ENCODE measurements at regions not wholly inside any gene's neighbourhood (a gene's known extent, or its start where the extent isn't known, plus 50 kb on each side); places are given as distances from the start of the nearest gene placed in this dataset.
"Not testable (repeated sequence)": the region's sequence is repeated elsewhere in the genome, so short reads cannot be mapped to it uniquely, and the experiment has no call there.

GRCh38 chr6:97717086-97717485 is 434.1 kb upstream of the MMS22L start:
- Mint-ChIP-seq H3K4me1 (ENCODE audit: low read depth) (no peaks in the 10 kb centered on the region), H3K36me3 (no peaks in the 10 kb centered on the region), H3K9me3 (ENCODE audit: low read depth) (peaks cover 4% of the 10 kb centered on the region), H3K27ac (no peak overlapping the region), H3K27me3 (no peaks in the 10 kb centered on the region), H3K4me3 (no peak overlapping the region)

DNA sequence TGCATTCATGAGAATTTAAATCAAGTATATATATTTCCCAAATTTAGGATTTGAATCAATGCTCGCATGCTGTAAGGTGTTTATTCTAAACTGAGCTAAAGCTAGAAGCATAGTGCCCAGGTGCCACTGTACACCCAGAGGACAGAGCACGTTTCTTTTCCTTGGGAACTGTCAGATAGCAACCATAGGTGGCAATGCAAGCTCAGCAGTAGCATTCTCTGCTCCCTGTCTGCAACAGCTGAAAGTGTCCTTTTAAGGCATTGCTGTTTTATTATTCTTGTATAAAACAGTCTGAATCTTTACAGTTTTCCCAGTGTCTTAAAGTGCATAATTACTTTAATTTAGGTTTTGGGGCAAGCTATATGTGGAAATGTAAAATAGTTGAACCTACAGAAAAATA is 443.4 kb upstream of the MMS22L start:
- no peak overlapping the region for H3K4me3 Mint-ChIP-seq
- H3K36me3 Mint-ChIP-seq: no peaks in the 10 kb centered on the region
- H3K4me1 Mint-ChIP-seq (ENCODE audit: low read depth): no peaks in the 10 kb centered on the region
- H3K9me3 Mint-ChIP-seq (ENCODE audit: low read depth): no peaks in the 10 kb centered on the region
- H3K27ac Mint-ChIP-seq: no peak overlapping the region
- H3K27me3 Mint-ChIP-seq: no peaks in the 10 kb centered on the region

GRCh38 chr6:97732045-97732444 is 449.0 kb upstream of the MMS22L start:
- H3K27me3 Mint-ChIP-seq: no peaks in the 10 kb centered on the region
- no peaks in the 10 kb centered on the region for H3K4me1 Mint-ChIP-seq (ENCODE audit: low read depth)
- H3K36me3 Mint-ChIP-seq: no peaks in the 10 kb centered on the region
- no peaks in the 10 kb centered on the region for H3K9me3 Mint-ChIP-seq (ENCODE audit: low read depth)
- H3K27ac Mint-ChIP-seq: no peak overlapping the region
- no peak overlapping the region for H3K4me3 Mint-ChIP-seq

DNA sequence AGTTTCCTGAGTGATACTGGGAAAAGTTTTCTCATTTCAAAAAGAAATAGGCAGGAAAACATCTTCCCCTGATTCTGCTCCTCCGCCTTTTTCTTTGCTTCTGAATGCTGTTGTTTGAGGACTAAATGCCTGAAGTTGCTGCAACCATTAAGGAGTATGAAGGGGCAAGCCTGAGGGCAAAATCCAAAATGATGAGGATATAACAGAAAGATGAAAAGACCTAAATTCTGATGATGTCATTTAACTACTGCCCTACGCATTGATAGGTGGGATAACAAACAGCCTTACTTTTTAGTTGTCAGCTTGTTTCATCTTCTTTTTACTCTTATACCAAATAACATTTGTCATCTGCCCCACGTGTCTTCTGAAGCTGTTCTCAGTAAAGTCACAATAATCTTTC is 474.6 kb upstream of the MMS22L start:
- Mint-ChIP-seq H3K27ac (no peak overlapping the region), H3K4me1 (ENCODE audit: low read depth) (no peaks in the 10 kb centered on the region), H3K9me3 (ENCODE audit: low read depth) (peaks cover 6% of the 10 kb centered on the region), H3K4me3 (no peak overlapping the region), H3K27me3 (no peaks in the 10 kb centered on the region), H3K36me3 (no peaks in the 10 kb centered on the region)

DNA sequence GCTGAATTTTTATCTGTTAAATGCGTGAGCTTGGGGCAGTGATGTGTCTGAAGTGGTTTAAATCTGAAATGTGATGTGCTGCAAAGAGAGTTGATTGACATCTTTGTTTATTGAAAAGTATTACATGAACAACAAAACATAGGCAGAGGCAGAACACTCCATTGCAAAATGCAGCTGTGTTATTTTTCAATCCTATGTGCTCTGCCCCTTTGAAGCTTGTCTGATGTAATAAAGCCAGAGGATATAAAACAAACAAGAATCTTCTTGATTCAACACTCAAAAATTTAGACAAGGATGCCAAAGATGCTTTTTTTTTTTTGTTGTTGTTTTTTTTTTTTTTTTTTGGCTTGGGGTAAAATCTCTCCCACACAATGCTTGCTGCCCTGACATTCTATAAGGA is 482.4 kb upstream of the MMS22L start:
- no peak overlapping the region for H3K27ac Mint-ChIP-seq
- no peaks in the 10 kb centered on the region for H3K9me3 Mint-ChIP-seq (ENCODE audit: low read depth)
- no peaks in the 10 kb centered on the region for H3K36me3 Mint-ChIP-seq
- no peak overlapping the region for H3K4me3 Mint-ChIP-seq
- H3K4me1 Mint-ChIP-seq (ENCODE audit: low read depth): no peaks in the 10 kb centered on the region
- H3K27me3 Mint-ChIP-seq: no peaks in the 10 kb centered on the region

DNA sequence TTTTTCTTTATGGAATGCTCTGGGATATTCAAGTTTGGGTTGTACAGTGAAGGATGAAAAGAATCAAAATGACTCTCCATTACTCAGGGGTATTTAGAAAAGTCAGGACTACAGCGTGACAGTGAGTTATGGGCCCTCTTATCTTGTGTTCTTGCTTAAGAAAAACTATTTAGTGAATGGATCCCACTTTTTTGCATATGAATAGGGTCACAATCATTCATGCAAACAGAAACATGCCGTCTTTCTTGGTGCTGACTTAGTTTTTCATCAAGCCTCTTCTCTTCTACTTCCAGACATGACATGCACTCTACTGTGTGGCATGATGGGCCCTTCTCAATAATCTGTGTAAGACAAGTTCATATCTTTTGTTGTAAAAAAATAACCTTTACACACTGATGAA is 488.4 kb upstream of the MMS22L start:
- no peaks in the 10 kb centered on the region for H3K9me3 Mint-ChIP-seq (ENCODE audit: low read depth)
- no peaks in the 10 kb centered on the region for H3K4me1 Mint-ChIP-seq (ENCODE audit: low read depth)

GRCh38 chr6:97775012-97775411 is 492.0 kb upstream of the MMS22L start:
- Mint-ChIP-seq H3K36me3 (no peaks in the 10 kb centered on the region), H3K27ac (no peak overlapping the region), H3K4me1 (ENCODE audit: low read depth) (no peaks in the 10 kb centered on the region), H3K27me3 (peaks cover 1% of the 10 kb centered on the region), H3K4me3 (no peak overlapping the region), H3K9me3 (ENCODE audit: low read depth) (peaks cover 3% of the 10 kb centered on the region)

More for the DNA sequence above, 488.4 kb upstream of the MMS22L start:
- no peaks in the 10 kb centered on the region for H3K36me3 Mint-ChIP-seq
- H3K27me3 Mint-ChIP-seq: peaks cover 1% of the 10 kb centered on the region
- no peak overlapping the region for H3K27ac Mint-ChIP-seq
- no peak overlapping the region for H3K4me3 Mint-ChIP-seq

DNA sequence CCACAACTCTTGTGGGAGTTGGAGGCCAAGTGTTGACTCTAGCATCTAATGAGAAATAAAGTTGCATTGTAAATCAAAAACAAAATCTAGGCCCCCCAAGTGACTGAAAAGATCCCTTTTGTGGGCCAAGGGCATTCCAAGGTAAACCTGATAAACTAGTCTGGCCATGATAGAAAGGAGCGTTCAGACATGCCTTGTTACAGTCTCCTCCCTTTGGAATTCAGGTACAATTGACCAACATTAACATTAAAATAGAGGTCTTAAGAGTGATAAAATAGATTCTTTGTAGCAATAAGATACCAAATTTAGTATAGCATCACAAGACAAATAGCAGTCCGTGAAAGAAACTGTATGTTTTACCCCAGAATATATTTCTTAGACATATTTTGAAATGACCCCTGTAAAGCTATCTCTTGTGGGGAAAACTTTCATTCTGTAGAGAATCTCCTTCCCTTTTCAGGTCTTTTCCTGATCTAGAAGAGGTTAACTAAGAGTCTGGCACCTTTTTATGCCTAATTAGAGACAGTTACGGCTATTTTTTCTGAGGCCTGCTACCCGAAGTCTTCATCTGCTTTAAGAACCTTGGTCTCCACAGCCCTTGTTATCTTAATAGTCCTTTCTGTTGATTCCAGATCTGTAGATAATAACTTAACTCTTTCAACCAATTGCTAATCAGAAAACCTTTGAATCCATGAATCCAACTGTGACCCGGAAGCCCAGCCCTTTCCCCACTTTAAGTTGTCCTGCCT is 495.4 kb upstream of the MMS22L start:
- no peaks in the 10 kb centered on the region for H3K36me3 Mint-ChIP-seq
- no peak overlapping the region for H3K4me3 Mint-ChIP-seq
- H3K27ac Mint-ChIP-seq: no peak overlapping the region
- H3K4me1 Mint-ChIP-seq (ENCODE audit: low read depth): no peaks in the 10 kb centered on the region
- H3K27me3 Mint-ChIP-seq: no peaks in the 10 kb centered on the region
- peaks cover 3% of the 10 kb centered on the region for H3K9me3 Mint-ChIP-seq (ENCODE audit: low read depth)

DNA sequence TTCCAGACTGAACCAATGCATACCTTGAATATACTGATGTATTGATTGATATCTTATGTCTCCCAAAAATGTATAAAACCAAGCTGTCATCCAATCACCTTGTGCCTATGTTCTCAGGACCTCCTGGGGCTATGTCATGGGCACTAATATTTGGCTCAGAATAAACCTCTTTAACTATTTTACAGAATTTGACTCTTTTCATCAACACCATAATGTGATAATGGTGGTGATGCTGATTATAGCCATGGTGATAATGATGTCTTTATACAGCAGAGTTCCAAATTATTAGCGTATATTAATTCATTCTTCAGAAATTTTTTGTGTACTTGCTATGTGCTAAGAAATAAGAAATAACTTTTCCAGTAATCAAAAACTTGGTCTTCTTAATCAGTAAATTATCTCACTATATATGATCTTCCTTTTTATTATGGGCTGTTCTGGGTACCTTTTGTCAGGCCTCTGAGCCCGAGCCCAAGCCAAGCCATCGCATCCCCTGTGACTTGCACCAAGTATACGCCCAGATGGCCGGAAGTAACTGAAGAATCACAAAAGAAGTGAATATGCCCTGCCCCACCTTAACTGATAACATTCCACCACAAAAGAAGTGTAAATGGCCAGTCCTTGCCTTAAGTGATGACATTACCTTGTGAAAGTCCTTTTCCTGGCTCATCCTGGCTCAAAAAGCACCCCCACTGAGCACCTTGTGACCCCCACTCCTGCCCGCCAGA is 496.2 kb upstream of the MMS22L start:
- H3K4me3 Mint-ChIP-seq; H3K4me1 Mint-ChIP-seq (ENCODE audit: low read depth); H3K9me3 Mint-ChIP-seq (ENCODE audit: low read depth); H3K27ac Mint-ChIP-seq; H3K27me3 Mint-ChIP-seq; H3K36me3 Mint-ChIP-seq: not testable (repeated sequence)

DNA sequence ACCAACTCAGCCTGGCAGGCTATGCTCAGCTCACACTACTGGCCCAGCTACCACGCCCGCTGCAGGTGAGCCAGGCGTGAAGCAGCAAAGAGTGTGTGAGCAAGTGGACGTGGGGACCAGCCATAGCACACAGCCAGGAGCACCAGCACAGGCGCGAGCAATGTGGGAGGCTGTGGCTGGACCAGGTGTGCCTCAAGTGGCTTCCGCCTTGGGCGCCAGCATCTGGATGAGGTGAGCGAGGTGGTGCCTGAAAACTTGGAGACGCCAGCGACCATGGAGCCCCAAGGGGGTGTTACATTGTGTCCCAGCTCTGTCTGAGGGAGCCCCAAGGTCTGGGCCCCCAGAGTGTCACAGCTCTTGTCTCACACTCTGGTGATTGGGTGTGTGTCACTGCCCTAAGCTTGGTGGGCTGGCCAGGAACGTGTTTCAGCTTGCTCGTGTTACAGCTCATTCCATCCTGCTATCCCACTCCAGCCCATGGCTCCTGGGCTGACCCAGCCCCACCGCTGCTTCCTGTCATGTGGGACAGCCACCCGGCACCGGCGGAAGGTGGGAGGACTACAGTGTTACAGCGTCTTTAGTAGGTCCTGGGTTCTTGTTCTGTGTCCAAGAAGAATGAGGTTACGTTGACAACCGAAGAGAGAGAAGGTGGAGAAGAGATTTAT is 508.0 kb upstream of the MMS22L start:
- Mint-ChIP-seq H3K27me3 (no peaks in the 10 kb centered on the region), H3K4me3 (no peak overlapping the region), H3K9me3 (ENCODE audit: low read depth) (peaks cover 3% of the 10 kb centered on the region), H3K36me3 (no peaks in the 10 kb centered on the region), H3K27ac (no peak overlapping the region), H3K4me1 (ENCODE audit: low read depth) (no peaks in the 10 kb centered on the region)

DNA sequence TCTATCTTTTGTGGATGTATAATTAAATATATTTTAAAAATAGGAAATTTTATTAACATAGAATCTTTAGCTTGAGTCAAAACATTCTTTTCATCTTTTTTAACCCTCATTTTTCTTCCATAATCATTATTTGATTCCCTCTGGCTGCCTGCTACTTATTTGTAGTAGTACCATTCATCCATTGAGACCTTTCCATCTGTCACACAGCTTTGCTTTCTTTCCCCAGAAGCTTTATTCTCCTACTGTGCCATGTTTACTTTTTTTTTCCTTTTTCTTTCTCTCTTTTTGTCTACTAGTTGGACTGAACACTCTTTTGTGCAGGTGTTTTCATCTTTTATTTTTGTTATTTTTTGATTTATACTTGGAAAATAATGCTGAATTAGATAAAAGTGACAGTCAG is 522.6 kb upstream of the MMS22L start:
- no peak overlapping the region for H3K4me3 Mint-ChIP-seq
- no peaks in the 10 kb centered on the region for H3K36me3 Mint-ChIP-seq
- H3K4me1 Mint-ChIP-seq (ENCODE audit: low read depth): no peaks in the 10 kb centered on the region
- no peaks in the 10 kb centered on the region for H3K27me3 Mint-ChIP-seq
- H3K27ac Mint-ChIP-seq: no peak overlapping the region
- no peaks in the 10 kb centered on the region for H3K9me3 Mint-ChIP-seq (ENCODE audit: low read depth)

- H3K36me3 Mint-ChIP-seq: no peaks in the 10 kb centered on the region
- no peak overlapping the region for H3K4me3 Mint-ChIP-seq
- H3K4me1 Mint-ChIP-seq (ENCODE audit: low read depth): no peaks in the 10 kb centered on the region
- no peaks in the 10 kb centered on the region for H3K27me3 Mint-ChIP-seq
- H3K9me3 Mint-ChIP-seq (ENCODE audit: low read depth): peaks cover 3% of the 10 kb centered on the region
- H3K27ac Mint-ChIP-seq: no peak overlapping the region
Measured at GRCh38 chr6:97812940-97813339, 529.9 kb upstream of the MMS22L start.

DNA sequence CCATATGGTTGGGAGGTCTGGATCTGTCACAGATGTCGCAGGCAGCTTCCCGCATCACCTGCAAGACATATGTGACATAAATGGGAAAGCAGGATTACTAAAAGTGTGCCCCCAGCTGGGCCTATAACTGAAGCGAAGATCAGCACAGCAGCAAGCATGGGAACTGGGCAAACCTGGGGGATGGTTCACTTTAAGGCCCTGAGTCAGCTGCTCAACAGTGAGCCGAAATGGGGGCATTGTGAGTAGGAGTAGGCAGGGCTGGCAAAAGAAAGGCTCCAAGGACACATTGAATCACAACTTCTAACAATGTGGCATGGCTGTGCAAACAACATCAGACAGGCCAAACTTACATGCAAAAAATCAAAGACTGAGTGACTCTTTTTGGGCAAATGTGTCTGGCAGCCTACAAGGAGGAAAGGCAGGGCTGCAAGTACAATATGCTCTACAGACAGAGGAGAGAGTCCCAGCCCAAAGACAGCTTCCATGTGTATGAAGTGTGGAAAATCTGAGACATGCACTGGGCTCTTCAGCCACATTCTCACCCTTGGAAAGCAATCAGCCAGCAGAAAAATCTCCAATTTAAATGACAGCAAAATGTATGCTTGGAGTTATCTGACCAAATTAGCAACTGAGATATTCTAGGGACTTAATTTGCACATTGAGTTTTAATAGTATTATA is 531.0 kb upstream of the MMS22L start:
- H3K27ac Mint-ChIP-seq: no peak overlapping the region
- H3K27me3 Mint-ChIP-seq: no peaks in the 10 kb centered on the region
- peaks cover 3% of the 10 kb centered on the region for H3K9me3 Mint-ChIP-seq (ENCODE audit: low read depth)
- no peaks in the 10 kb centered on the region for H3K4me1 Mint-ChIP-seq (ENCODE audit: low read depth)
- H3K4me3 Mint-ChIP-seq: no peak overlapping the region
- H3K36me3 Mint-ChIP-seq: no peaks in the 10 kb centered on the region

DNA sequence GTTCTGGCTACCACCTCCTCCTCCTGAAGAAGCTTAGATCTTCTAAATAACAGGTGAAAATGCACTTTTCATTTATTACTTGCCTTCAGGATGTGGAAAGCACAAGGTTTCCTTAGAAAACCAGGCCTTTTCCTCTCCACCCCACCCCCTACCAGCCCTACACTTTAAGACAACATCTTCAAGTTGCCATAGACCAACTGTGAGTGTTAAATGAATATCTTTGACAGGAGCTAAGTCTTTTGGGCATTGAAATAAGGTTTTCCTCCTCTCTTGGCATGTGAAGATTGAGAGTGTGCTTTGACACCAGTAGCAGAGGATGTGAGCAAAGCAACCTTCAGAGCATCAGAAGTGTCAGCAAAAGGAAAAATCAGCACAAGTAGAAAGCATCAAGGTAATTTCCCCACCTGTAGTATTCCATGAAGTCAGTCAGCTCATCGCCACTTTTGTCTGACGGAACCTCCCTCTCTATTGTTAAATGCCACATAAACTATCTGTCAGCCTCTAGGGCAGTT is 532.3 kb upstream of the MMS22L start:
- H3K9me3 Mint-ChIP-seq (ENCODE audit: low read depth): peaks cover 3% of the 10 kb centered on the region
- no peaks in the 10 kb centered on the region for H3K36me3 Mint-ChIP-seq
- H3K27me3 Mint-ChIP-seq: no peaks in the 10 kb centered on the region
- H3K4me1 Mint-ChIP-seq (ENCODE audit: low read depth): no peaks in the 10 kb centered on the region
- no peak overlapping the region for H3K27ac Mint-ChIP-seq
- no peak overlapping the region for H3K4me3 Mint-ChIP-seq

GRCh38 chr6:97816526-97816925 is 533.5 kb upstream of the MMS22L start:
- peaks cover 3% of the 10 kb centered on the region for H3K9me3 Mint-ChIP-seq (ENCODE audit: low read depth)
- no peak overlapping the region for H3K27ac Mint-ChIP-seq
- no peak overlapping the region for H3K4me3 Mint-ChIP-seq
- H3K4me1 Mint-ChIP-seq (ENCODE audit: low read depth): no peaks in the 10 kb centered on the region
- H3K27me3 Mint-ChIP-seq: no peaks in the 10 kb centered on the region
- H3K36me3 Mint-ChIP-seq: no peaks in the 10 kb centered on the region

Data from activated naive CD8-positive, alpha-beta T cell (primary cell).